ENCODE measurements at regions not wholly inside any gene's neighbourhood (a gene's known extent, or its start where the extent isn't known, plus 50 kb on each side); places are given as distances from the start of the nearest gene placed in this dataset.

GRCh38 chr4:57355101-57355665, 245.0 kb upstream of the IGFBP7 start (continued):
- TF ChIP-seq ZBTB4 (CRISPR knock-in tag; IDR thresholded peaks at IDR 0.05; ENCODE audit: borderline replicate concordance) (no peak), JDP2 (CRISPR knock-in tag; IDR thresholded peaks at IDR 0.05; ENCODE audit: borderline replicate concordance) (no peak), MYC (CRISPR knock-in tag; IDR thresholded peaks at IDR 0.05; ENCODE audit: borderline replicate concordance) (no peak), ZNF563 (CRISPR knock-in tag; IDR thresholded peaks at IDR 0.05) (no peak), ZNF788 (CRISPR knock-in tag; IDR thresholded peaks at IDR 0.05; ENCODE audit: borderline replicate concordance) (no peak), BRCA1 (CRISPR knock-in tag; IDR thresholded peaks at IDR 0.05) (no peak), FOXM1 (CRISPR knock-in tag; IDR thresholded peaks at IDR 0.05) (no peak), ARNT2 (CRISPR knock-in tag; IDR thresholded peaks at IDR 0.05; ENCODE audit: low read depth) (no peak), IRF2 (CRISPR knock-in tag; IDR thresholded peaks at IDR 0.05) (no peak), ZNF629 (CRISPR knock-in tag; conservative IDR thresholded peaks at IDR 0.05) (no peak), ZNF746 (CRISPR knock-in tag; IDR thresholded peaks at IDR 0.05) (no peak), ATAD3A (CRISPR knock-in tag; IDR thresholded peaks at IDR 0.05) (no peak), HOXA9 (CRISPR knock-in tag; IDR thresholded peaks at IDR 0.05; ENCODE audit: borderline replicate concordance) (no peak)
- TF ChIP-seq, protein P1, sequence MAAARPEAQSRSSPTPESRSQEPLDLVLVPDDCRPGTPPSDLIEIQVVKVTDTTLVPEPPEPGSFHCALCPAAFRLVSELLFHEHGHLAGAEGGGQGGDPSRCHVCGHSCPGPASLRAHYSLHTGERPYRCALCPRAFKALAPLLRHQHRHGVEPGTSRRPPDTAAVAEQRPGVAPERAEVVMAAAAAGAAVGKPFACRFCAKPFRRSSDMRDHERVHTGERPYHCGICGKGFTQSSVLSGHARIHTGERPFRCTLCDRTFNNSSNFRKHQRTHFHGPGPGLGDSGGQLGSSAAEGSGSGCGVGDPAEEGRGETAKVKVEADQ (CRISPR knock-in tag; IDR thresholded peaks at IDR 0.05; ENCODE audit: borderline replicate concordance): no peak

Measured in HepG2 (cell line).